DMS153 treated with DMSO at 0.1 percent for 48 hours (cell line): ENCODE measurements at regions not wholly inside any gene's neighbourhood (a gene's known extent, or its start where the extent isn't known, plus 50 kb on each side); places are given as distances from the start of the nearest gene placed in this dataset.
"Not testable (repeated sequence)": the region's sequence is repeated elsewhere in the genome, so short reads cannot be mapped to it uniquely, and the experiment has no call there.

ENCODE experiments used
- DNase-seq: peaks from one replicate; lab custom pipeline; 2025; ENCODE audit not compliant: unreplicated experiment; lab: John Stamatoyannopoulos, UW

GRCh38 chr16:61195006-61195405 is 841.2 kb downstream of the CDH8 start:
- DNase-seq, result no peak

- no peak for DNase-seq
These were observed 841.7 kb downstream of the CDH8 start for GRCh38 chr16:61194573-61194972.

- no peak for DNase-seq
These were observed 853.8 kb downstream of the CDH8 start for GRCh38 chr16:61182391-61182790.

GRCh38 chr16:61181982-61182381 is 854.3 kb downstream of the CDH8 start:
- no peak for DNase-seq

- no peak for DNase-seq
These were observed 856.7 kb downstream of the CDH8 start for GRCh38 chr16:61179561-61179960.

- no peak for DNase-seq
These were observed 870.4 kb downstream of the CDH8 start for GRCh38 chr16:61165797-61166196.

- no peak for DNase-seq
These were observed 885.9 kb downstream of the CDH8 start for GRCh38 chr16:61150351-61150750.

- no peak for DNase-seq
These were observed 886.5 kb downstream of the CDH8 start for GRCh38 chr16:61149709-61150108.

GRCh38 chr16:61148930-61149329 is 887.3 kb downstream of the CDH8 start:
- DNase-seq, result no peak

GRCh38 chr16:61146429-61146828 is 889.8 kb downstream of the CDH8 start:
- DNase-seq, result no peak

GRCh38 chr16:61131447-61131846 is 904.8 kb downstream of the CDH8 start:
- DNase-seq, result no peak

GRCh38 chr16:61128545-61129323 is 907.5 kb downstream of the CDH8 start:
- no peak for DNase-seq

- DNase-seq, result no peak
These were observed 930.7 kb downstream of the CDH8 start for GRCh38 chr16:61105544-61105943.

GRCh38 chr16:61098505-61098904 is 937.7 kb downstream of the CDH8 start:
- no peak for DNase-seq

GRCh38 chr16:61091300-61091699 is 944.9 kb downstream of the CDH8 start:
- not testable (repeated sequence) for DNase-seq

- no peak for DNase-seq
These were observed 952.5 kb downstream of the CDH8 start for GRCh38 chr16:61083711-61084110.

GRCh38 chr16:61074324-61074723 is 961.9 kb downstream of the CDH8 start:
- no peak for DNase-seq

- no peak for DNase-seq
These were observed 978.6 kb downstream of the CDH8 start for GRCh38 chr16:61057635-61058034.

GRCh38 chr16:61050547-61050946 is 985.7 kb downstream of the CDH8 start:
- no peak for DNase-seq

GRCh38 chr16:61045931-61046330 is 990.3 kb downstream of the CDH8 start:
- no peak for DNase-seq

- no peak for DNase-seq
These were observed 993.5 kb downstream of the CDH8 start for GRCh38 chr16:61042737-61043136.

GRCh38 chr16:61030616-61031015 is 1005.6 kb downstream of the CDH8 start:
- DNase-seq, result no peak
